Vagina (tissue), 2 donors: ENCODE measurements at regions not wholly inside any gene's neighbourhood (a gene's known extent, or its start where the extent isn't known, plus 50 kb on each side); places are given as distances from the start of the nearest gene placed in this dataset.

Source experiments
- DNase-seq, 2 donors: peaks; one replicate each; pipeline ENCODE4 v3.0.0-alpha.2; 2017; ENCODE audit errors: extremely low spot score in 2 of 2
- H3K27ac ChIP-seq: fragments of 200-600 bp; sonication (generic); one replicate; pipeline ENCODE4 v1.5.1; 2019
- H3K27me3 ChIP-seq: fragments of 200-600 bp; sonication (generic); one replicate; pipeline ENCODE4 v1.5.1; 2019
- H3K36me3 ChIP-seq, 2 donors: fragments of 200-600 bp; sonication (generic); one replicate each; pipeline ENCODE4 v1.5.1; 2017 to 2019
- H3K4me1 ChIP-seq: fragments of 200-600 bp; sonication (generic); one replicate; pipeline ENCODE4 v1.5.1; 2019
- H3K4me3 ChIP-seq, 2 donors: fragments of 200-600 bp; sonication (generic); 1 replicate in 1 of 2; 2 replicates in 1 of 2; pipeline ENCODE4 v1.5.1; 2016 to 2019
- H3K9me3 ChIP-seq: fragments of 200-600 bp; sonication (generic); one replicate; pipeline ENCODE4 v1.5.1; 2019
- CTCF ChIP-seq, 3 experiments: fragments of 450-650 bp in 2 of 3; fragments of 200-600 bp in 1 of 3; sonication (generic) in 1 of 3; IDR thresholded peaks; one replicate each; pipeline ENCODE4 v1.5.1; 2017 to 2019; ENCODE audit warnings: antibody characterized with exemption in 3 of 3, mild to moderate bottlenecking in 2 of 3, moderate library complexity in 2 of 3
- POLR2A ChIP-seq, 2 donors: fragments of 450-650 bp; IDR thresholded peaks; one replicate each; pipeline ENCODE4 v1.6.1; 2017; ENCODE audit warnings: antibody characterized with exemption in 2 of 2, mild to moderate bottlenecking in 2 of 2, moderate library complexity in 2 of 2
- POLR2AphosphoS5 ChIP-seq, 2 donors: sonication (generic); formaldehyde crosslinking; IDR thresholded peaks; one replicate each; pipeline ENCODE4 v1.9.0; 2017; ENCODE audit warnings: antibody characterized with exemption in 2 of 2, mild to moderate bottlenecking in 2 of 2, low read depth in 1 of 2; ENCODE audit not compliant: insufficient read depth in 1 of 2
- intact Hi-C: fragments of 100-400 bp; cut with DNase I; formaldehyde crosslinking; loops from one replicate; pipeline ENCODE4 v1.15.1; 2023

GRCh38 chr13:84433024-84433423, 550.8 kb upstream of the SLITRK1 start:
- H3K4me1 ChIP-seq: no peaks in the 10 kb centered on the region
- TF ChIP-seq CTCF (IDR thresholded peaks at IDR 0.05) (no peak), POLR2A (IDR thresholded peaks at IDR 0.05) (no peak), POLR2AphosphoS5 (IDR thresholded peaks at IDR 0.05; ENCODE audit: insufficient read depth in 1 of 2, low read depth in 1 of 2) (no peak)
- H3K9me3 ChIP-seq: no peaks in the 10 kb centered on the region
- no peaks in the 10 kb centered on the region for H3K36me3 ChIP-seq
- no peaks in the 10 kb centered on the region for H3K27me3 ChIP-seq
- H3K4me3 ChIP-seq: no peak overlapping the region
- no peak for DNase-seq
- intact Hi-C loops: no loop called here
- H3K27ac ChIP-seq: no peak overlapping the region

- H3K9me3 ChIP-seq: no peaks in the 10 kb centered on the region
- no peak for DNase-seq
Measured at GRCh38 chr13:84431646-84432045, 549.4 kb upstream of the SLITRK1 start.

GRCh38 chr13:84430446-84430845, 548.2 kb upstream of the SLITRK1 start:
- Histone ChIP-seq H3K27ac (no peak overlapping the region), H3K36me3 (no peaks in the 10 kb centered on the region), H3K4me3 (no peak overlapping the region), H3K9me3 (no peaks in the 10 kb centered on the region), H3K4me1 (no peaks in the 10 kb centered on the region), H3K27me3 (no peaks in the 10 kb centered on the region)
- TF ChIP-seq POLR2A (IDR thresholded peaks at IDR 0.05) (no peak), CTCF (IDR thresholded peaks at IDR 0.05) (no peak), POLR2AphosphoS5 (IDR thresholded peaks at IDR 0.05; ENCODE audit: insufficient read depth in 1 of 2, low read depth in 1 of 2) (no peak)
- intact Hi-C loops: no loop called here
- DNase-seq: no peak

More at GRCh38 chr13:84431646-84432045, 549.4 kb upstream of the SLITRK1 start:
- TF ChIP-seq POLR2AphosphoS5 (IDR thresholded peaks at IDR 0.05; ENCODE audit: insufficient read depth in 1 of 2, low read depth in 1 of 2): no peak
- no peak for TF ChIP-seq CTCF (IDR thresholded peaks at IDR 0.05)
- no peak for TF ChIP-seq POLR2A (IDR thresholded peaks at IDR 0.05)
- Histone ChIP-seq H3K27me3 (no peaks in the 10 kb centered on the region), H3K36me3 (no peaks in the 10 kb centered on the region), H3K4me1 (no peaks in the 10 kb centered on the region), H3K4me3 (no peak overlapping the region), H3K27ac (no peak overlapping the region)
- intact Hi-C loops: no loop called here

- intact Hi-C loops: no loop called here
- no peaks in the 10 kb centered on the region for H3K36me3 ChIP-seq
- no peak overlapping the region for H3K27ac ChIP-seq
- DNase-seq: no peak
- H3K4me1 ChIP-seq: no peaks in the 10 kb centered on the region
- no peak overlapping the region for H3K4me3 ChIP-seq
- TF ChIP-seq POLR2AphosphoS5 (IDR thresholded peaks at IDR 0.05; ENCODE audit: insufficient read depth in 1 of 2, low read depth in 1 of 2) (no peak), CTCF (IDR thresholded peaks at IDR 0.05) (no peak), POLR2A (IDR thresholded peaks at IDR 0.05) (no peak)
- H3K9me3 ChIP-seq: no peaks in the 10 kb centered on the region
- no peaks in the 10 kb centered on the region for H3K27me3 ChIP-seq
Measured at GRCh38 chr13:84430015-84430414, 547.7 kb upstream of the SLITRK1 start.

- H3K36me3 ChIP-seq: no peaks in the 10 kb centered on the region
- no peaks in the 10 kb centered on the region for H3K27me3 ChIP-seq
- DNase-seq: no peak
- no peaks in the 10 kb centered on the region for H3K4me1 ChIP-seq
- no peaks in the 10 kb centered on the region for H3K9me3 ChIP-seq
- H3K4me3 ChIP-seq: no peak overlapping the region
- intact Hi-C loops: no loop called here
- H3K27ac ChIP-seq: no peak overlapping the region
- TF ChIP-seq CTCF (IDR thresholded peaks at IDR 0.05) (no peak), POLR2A (IDR thresholded peaks at IDR 0.05) (no peak), POLR2AphosphoS5 (IDR thresholded peaks at IDR 0.05; ENCODE audit: insufficient read depth in 1 of 2, low read depth in 1 of 2) (no peak)
Measured at GRCh38 chr13:84418041-84418440, 535.8 kb upstream of the SLITRK1 start.
